HCT116 (cell line): ENCODE measurements at regions not wholly inside any gene's neighbourhood (a gene's known extent, or its start where the extent isn't known, plus 50 kb on each side); places are given as distances from the start of the nearest gene placed in this dataset.

Experiments used
- ATAC-seq: fragments of 200-7000 bp; cut with Tn5 transposase; 2 replicates; pipeline ENCODE4 v1.9.1; 2020; ENCODE audit warnings: mild to moderate bottlenecking, moderate library complexity
- BruUV-seq: library from RNA; stranded (reverse); fragments of 400-500 nt; replicated peaks from 2 replicates; lab custom pipeline; 2021; lab: Mats Ljungman, UMichigan
- CTCF ChIA-PET: fragments of 300-600 bp; sonication (Branson Sonifier 250); formaldehyde crosslinking; loops from one replicate; lab custom pipeline; 2021; ENCODE audit warnings: antibody characterized with exemption; lab: Charles Lee
- POLR2A ChIA-PET: fragments of 300-600, 350-600 bp; sonication (Branson Sonifier 250); formaldehyde crosslinking; loops from one replicate; lab custom pipeline; 2021; ENCODE audit warnings: antibody characterized with exemption; lab: Charles Lee
- RAD21 ChIA-PET, 2 experiments: fragments of 300-600 bp; sonication (Branson Sonifier 250); formaldehyde crosslinking; loops; one replicate each; lab custom pipeline; 2023; ENCODE audit warnings: low total read pairs in 2 of 2; ENCODE audit not compliant: uncharacterized antibody in 2 of 2, unreplicated experiment in 2 of 2, low non-redundant PET in 1 of 2; lab: Charles Lee
- DNase-seq: peaks from one replicate; pipeline ENCODE4 v3.0.0-alpha.2; 2010; ENCODE audit warnings: low read depth, low spot score
- H2AFZ ChIP-seq: fragments of 200-600 bp; shearing (Covaris generic), sonication (generic); 2 replicates; pipeline ENCODE4 v1.6.1; 2017; ENCODE audit warnings: low read depth, mixed run types, mixed read lengths, antibody characterized with exemption, low read length; ENCODE audit not compliant: poor library complexity, severe bottlenecking
- H3K27ac ChIP-seq: 2 replicates; pipeline ENCODE4 v1.5.1; 2012; ENCODE audit warnings: low read depth, low read length
- H3K27me3 ChIP-seq: fragments of 200-600 bp; sonication (generic); 2 replicates; pipeline ENCODE4 v1.6.1; 2016; ENCODE audit warnings: mixed run types, low read length, mixed read lengths; ENCODE audit not compliant: insufficient read depth
- H3K36me3 ChIP-seq, 2 experiments: fragments of 200-500 bp in 1 of 2; fragments of 200-600 bp in 1 of 2; sonication (Bioruptor generic) in 1 of 2; sonication (generic) in 1 of 2; 2 replicates each; pipeline versions ENCODE4 v1.5.1 to v1.6.1; 2014 to 2016; ENCODE audit warnings: low read length in 2 of 2, inconsistent platforms in 1 of 2, mixed read lengths in 1 of 2, mixed run types in 1 of 2; ENCODE audit not compliant: insufficient read depth in 2 of 2, control insufficient read depth in 1 of 2
- H3K4me1 ChIP-seq, 2 experiments: fragments of 200-600 bp in 1 of 2; sonication (generic) in 1 of 2; 2 replicates each; pipeline versions ENCODE4 v1.5.1 to v1.6.1; 2012 to 2017; ENCODE audit warnings: low read length in 2 of 2, inconsistent platforms in 1 of 2, mild to moderate bottlenecking in 1 of 2, mixed read lengths in 1 of 2, mixed run types in 1 of 2, moderate library complexity in 1 of 2; ENCODE audit not compliant: insufficient read depth in 2 of 2, control insufficient read depth in 1 of 2
- H3K4me2 ChIP-seq: fragments of 200-600 bp; sonication (generic); 2 replicates; pipeline ENCODE4 v1.6.1; 2017; ENCODE audit warnings: mixed run types, low read length, mixed read lengths
- H3K4me3 ChIP-seq, 2 experiments: fragments of 200-600 bp in 1 of 2; sonication (generic) in 1 of 2; replicated peaks in 1 of 2; 2 replicates each; pipeline ENCODE4 v1.5.1; 2011 to 2016; ENCODE audit warnings: low read length in 2 of 2, control low read depth in 1 of 2, low read depth in 1 of 2, mild to moderate bottlenecking in 1 of 2, mixed read lengths in 1 of 2, mixed run types in 1 of 2
- H3K79me2 ChIP-seq: fragments of 200-600 bp; sonication (generic); 2 replicates; pipeline ENCODE4 v1.6.1; 2017; ENCODE audit warnings: mild to moderate bottlenecking, mixed run types, low read length, moderate library complexity, mixed read lengths; ENCODE audit not compliant: insufficient read depth
- H3K9ac ChIP-seq: fragments of 200-600 bp; sonication (generic); 2 replicates; pipeline ENCODE4 v1.6.1; 2016; ENCODE audit warnings: low read length, mixed read lengths
- H3K9me2 ChIP-seq: fragments of 200-600 bp; sonication (generic), shearing (Covaris generic); 2 replicates; pipeline ENCODE4 v1.6.1; 2017; ENCODE audit warnings: mixed run types, mild to moderate bottlenecking, moderate library complexity; ENCODE audit not compliant: insufficient read depth
- H3K9me3 ChIP-seq, 2 experiments: fragments of 200-500 bp in 1 of 2; fragments of 200-600 bp in 1 of 2; sonication (Bioruptor generic) in 1 of 2; sonication (generic) in 1 of 2; 2 replicates each; pipeline ENCODE4 v1.6.1; 2014 to 2017; ENCODE audit warnings: low read length in 2 of 2, mixed read lengths in 2 of 2, inconsistent platforms in 1 of 2, low read depth in 1 of 2, mild to moderate bottlenecking in 1 of 2, mixed run types in 1 of 2, moderate library complexity in 1 of 2; ENCODE audit not compliant: control insufficient read depth in 1 of 2, insufficient read depth in 1 of 2
- H4K20me1 ChIP-seq: fragments of 200-600 bp; sonication (generic), shearing (Covaris generic); 2 replicates; pipeline ENCODE4 v1.6.1; 2017; ENCODE audit warnings: mixed run types, mild to moderate bottlenecking, moderate library complexity; ENCODE audit not compliant: insufficient read depth
- CEBPB ChIP-seq: IDR thresholded peaks from 2 replicates; pipeline ENCODE4 v1.6.1; 2012; ENCODE audit warnings: low read depth
- CTCF ChIP-seq, 3 experiments: fragments of 200-600 bp in 1 of 3; sonication (generic) in 1 of 3; IDR thresholded peaks in 2 of 3; conservative IDR thresholded peaks in 1 of 3; 2 replicates each; pipeline ENCODE4 v1.5.1; 2012 to 2017; ENCODE audit warnings: low read depth in 2 of 3, low read length in 2 of 3, antibody characterized with exemption in 1 of 3, borderline replicate concordance in 1 of 3, control low read depth in 1 of 3, mild to moderate bottlenecking in 1 of 3, mixed read lengths in 1 of 3, mixed run types in 1 of 3, moderate library complexity in 1 of 3; ENCODE audit not compliant: insufficient read depth in 1 of 3
- EGR1 ChIP-seq: IDR thresholded peaks from 2 replicates; pipeline ENCODE4 v1.6.1; 2012; ENCODE audit warnings: low read depth
- ELF1 ChIP-seq: IDR thresholded peaks from 2 replicates; pipeline ENCODE4 v1.6.1; 2012; ENCODE audit warnings: low read depth, borderline replicate concordance
- EZH2 ChIP-seq: fragments of 200-600 bp; sonication (generic); IDR thresholded peaks from 2 replicates; pipeline ENCODE4 v1.6.1; 2017; ENCODE audit warnings: antibody characterized with exemption, mixed run types
- FOSL1 ChIP-seq: IDR thresholded peaks from 2 replicates; pipeline ENCODE4 v1.6.1; 2012; ENCODE audit warnings: low read depth
- JUND ChIP-seq: IDR thresholded peaks from 2 replicates; pipeline ENCODE4 v1.6.1; 2012
- POLR2A ChIP-seq: IDR thresholded peaks from 2 replicates; pipeline ENCODE4 v1.7.0; 2011; ENCODE audit warnings: borderline replicate concordance; ENCODE audit not compliant: insufficient read depth, insufficient read length; ENCODE audit errors: extremely low read depth
- RAD21 ChIP-seq: IDR thresholded peaks from 2 replicates; pipeline ENCODE4 v1.6.1; 2012; ENCODE audit warnings: low read depth, mild to moderate bottlenecking
- REST ChIP-seq: IDR thresholded peaks from 2 replicates; pipeline ENCODE4 v1.6.1; 2012; ENCODE audit warnings: low read depth
- SP1 ChIP-seq: IDR thresholded peaks from 2 replicates; pipeline ENCODE4 v1.6.1; 2012; ENCODE audit warnings: low read depth
- TCF7L2 ChIP-seq: IDR thresholded peaks from 2 replicates; pipeline ENCODE4 v1.7.0; 2011; ENCODE audit warnings: borderline replicate concordance, inconsistent platforms; ENCODE audit not compliant: insufficient read depth, insufficient read length; ENCODE audit errors: extremely low read depth
- YY1 ChIP-seq: IDR thresholded peaks from 2 replicates; pipeline ENCODE4 v1.6.1; 2011; ENCODE audit warnings: low read length, low read depth, moderate library complexity, mild to moderate bottlenecking; ENCODE audit not compliant: insufficient replicate concordance; ENCODE audit errors: extremely low read depth
- ZFX ChIP-seq: fragments of 450-650 bp; IDR thresholded peaks from 2 replicates; pipeline ENCODE4 v1.6.1; 2017
- intact Hi-C: fragments of 100-400 bp; cut with micrococcal nuclease; formaldehyde crosslinking; loops from 2 replicates; pipeline ENCODE4 v1.10.0; 2022

DNA sequence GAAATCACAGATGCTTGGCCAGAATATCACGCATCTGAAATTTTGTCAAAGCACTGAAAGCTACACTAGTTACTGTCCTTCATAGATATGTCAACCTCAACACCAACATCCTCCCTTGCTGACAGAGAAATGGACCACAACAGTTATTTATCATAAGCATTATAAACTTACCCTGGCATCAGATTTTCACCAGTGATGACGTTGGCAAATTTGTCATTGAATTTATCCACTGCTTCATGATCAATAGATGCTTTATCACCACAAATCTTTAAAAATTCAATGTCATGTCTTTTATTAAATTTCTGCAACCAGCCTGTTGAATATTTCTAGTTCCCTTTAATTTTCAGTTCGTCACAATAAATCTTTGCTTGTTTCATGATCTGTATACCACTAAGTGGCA is 205.7 kb downstream of the GJA1 start:
- intact Hi-C loops: no loop called here
- Histone ChIP-seq H3K9me2 (no peaks in the 10 kb centered on the region), H3K27ac (no peak overlapping the region), H2AFZ (no peak overlapping the region), H3K4me2 (no peak overlapping the region), H3K36me3 (no peaks in the 10 kb centered on the region), H3K9me3 (no peaks in the 10 kb centered on the region), H3K4me3 (no peak overlapping the region), H3K27me3 (no peaks in the 10 kb centered on the region), H4K20me1 (no peaks in the 10 kb centered on the region), H3K79me2 (no peaks in the 10 kb centered on the region), H3K4me1 (no peaks in the 10 kb centered on the region), H3K9ac (no peak overlapping the region)
- POLR2A ChIA-PET: no interaction called here
- CTCF ChIA-PET: no interaction called here
- TF ChIP-seq FOSL1 (no peak), ZFX (no peak), RAD21 (no peak), TCF7L2 (no peak), SP1 (no peak), ELF1 (no peak), CTCF (IDR thresholded peaks at IDR 0.05 in 2 of 3, conservative IDR thresholded peaks at IDR 0.05 in 1 of 3; ENCODE audit: borderline replicate concordance in 1 of 3, insufficient read depth in 1 of 3, low read depth in 2 of 3, low read length in 2 of 3) (no peak), REST (no peak), YY1 (no peak), CEBPB (no peak), POLR2A (no peak), JUND (no peak), EGR1 (no peak), EZH2 (no peak)
- no TSS peak for BruUV-seq
- DNase-seq (no peak), ATAC-seq (no peak)
- RAD21 ChIA-PET: no interaction called here
